PC-9 (cell line): ENCODE measurements at regions not wholly inside any gene's neighbourhood (a gene's known extent, or its start where the extent isn't known, plus 50 kb on each side); places are given as distances from the start of the nearest gene placed in this dataset.
A peak's percentile ranks its signal among the peaks of the same experiment; 100 is the strongest.

Experiments
- BruUV-seq: library from RNA; stranded (reverse); fragments of 400-500 nt; replicated peaks from 2 replicates; lab custom pipeline; 2021; lab: Mats Ljungman, UMichigan
- CTCF ChIA-PET: fragments of 300-600 bp; sonication (Branson Sonifier 250); formaldehyde crosslinking; loops from one replicate; lab custom pipeline; 2022; ENCODE audit warnings: antibody characterized with exemption; lab: Charles Lee
- POLR2A ChIA-PET: fragments of 300-600 bp; sonication (Branson Sonifier 250); formaldehyde crosslinking; loops from one replicate; lab custom pipeline; 2022; ENCODE audit warnings: antibody characterized with exemption; ENCODE audit not compliant: unreplicated experiment; lab: Charles Lee
- DNase-seq, 2 experiments: peaks; one replicate each; pipeline versions ENCODE4 v3.0.0 to v3.0.0-alpha.2; 2015 to 2022; ENCODE audit warnings: mixed read lengths in 1 of 2
- H2AFZ ChIP-seq: fragments of 200-600 bp; sonication (generic); 2 replicates; pipeline ENCODE4 v1.8.1; 2017; ENCODE audit warnings: antibody characterized with exemption
- H3F3A ChIP-seq: fragments of 200-600 bp; sonication (generic); 2 replicates; pipeline ENCODE4 v1.8.1; 2017; ENCODE audit warnings: antibody characterized with exemption, mild to moderate bottlenecking, low read depth; ENCODE audit not compliant: insufficient read depth
- H3K27ac ChIP-seq: fragments of 200-600 bp; sonication (generic); 2 replicates; pipeline ENCODE4 v1.6.1; 2016; ENCODE audit warnings: mixed run types
- H3K27me3 ChIP-seq: fragments of 200-600 bp; sonication (generic); 2 replicates; pipeline ENCODE4 v1.6.1; 2016; ENCODE audit warnings: low read depth, mixed run types; ENCODE audit not compliant: insufficient read depth
- H3K36me3 ChIP-seq: fragments of 200-600 bp; sonication (generic); 2 replicates; pipeline ENCODE4 v1.6.1; 2016; ENCODE audit warnings: low read depth, mixed run types
- H3K4me1 ChIP-seq: fragments of 200-600 bp; sonication (generic); replicated peaks from 2 replicates; pipeline ENCODE4 v1.6.1; 2016; ENCODE audit warnings: mixed run types; ENCODE audit not compliant: insufficient read depth
- H3K4me2 ChIP-seq: fragments of 200-600 bp; sonication (generic); 2 replicates; pipeline ENCODE4 v1.6.1; 2017; ENCODE audit warnings: mixed run types
- H3K4me3 ChIP-seq: fragments of 200-600 bp; sonication (generic); 2 replicates; pipeline ENCODE4 v1.6.1; 2016; ENCODE audit warnings: mixed run types
- H3K79me2 ChIP-seq: fragments of 200-600 bp; sonication (generic); 2 replicates; pipeline ENCODE4 v1.6.1; 2017; ENCODE audit warnings: low read depth, mixed run types
- H3K9me2 ChIP-seq: fragments of 200-600 bp; sonication (generic); 2 replicates; pipeline ENCODE4 v1.8.1; 2017; ENCODE audit warnings: mild to moderate bottlenecking; ENCODE audit not compliant: insufficient read depth
- H3K9me3 ChIP-seq: fragments of 200-600 bp; sonication (generic); 2 replicates; pipeline ENCODE4 v1.8.1; 2016; ENCODE audit warnings: low read depth; ENCODE audit not compliant: insufficient read depth
- H4K20me1 ChIP-seq: fragments of 200-600 bp; sonication (generic); 2 replicates; pipeline ENCODE4 v1.8.1; 2017; ENCODE audit not compliant: insufficient read depth
- EZH2 ChIP-seq: fragments of 200-600 bp; sonication (generic); IDR thresholded peaks from 2 replicates; pipeline ENCODE4 v1.8.0; 2017; ENCODE audit warnings: antibody characterized with exemption, low read depth
- intact Hi-C: fragments of 100-400 bp; cut with micrococcal nuclease; formaldehyde crosslinking; loops from one replicate; pipeline ENCODE4 v1.10.0; 2022; ENCODE audit not compliant: unreplicated experiment
- TF ChIP-seq, protein P1 (sequence below): fragments of 200-600 bp; sonication (generic); conservative IDR thresholded peaks from 2 replicates; pipeline ENCODE4 v1.6.1; 2017; ENCODE audit warnings: mixed run types, antibody characterized with exemption, mild to moderate bottlenecking, moderate library complexity

DNA sequence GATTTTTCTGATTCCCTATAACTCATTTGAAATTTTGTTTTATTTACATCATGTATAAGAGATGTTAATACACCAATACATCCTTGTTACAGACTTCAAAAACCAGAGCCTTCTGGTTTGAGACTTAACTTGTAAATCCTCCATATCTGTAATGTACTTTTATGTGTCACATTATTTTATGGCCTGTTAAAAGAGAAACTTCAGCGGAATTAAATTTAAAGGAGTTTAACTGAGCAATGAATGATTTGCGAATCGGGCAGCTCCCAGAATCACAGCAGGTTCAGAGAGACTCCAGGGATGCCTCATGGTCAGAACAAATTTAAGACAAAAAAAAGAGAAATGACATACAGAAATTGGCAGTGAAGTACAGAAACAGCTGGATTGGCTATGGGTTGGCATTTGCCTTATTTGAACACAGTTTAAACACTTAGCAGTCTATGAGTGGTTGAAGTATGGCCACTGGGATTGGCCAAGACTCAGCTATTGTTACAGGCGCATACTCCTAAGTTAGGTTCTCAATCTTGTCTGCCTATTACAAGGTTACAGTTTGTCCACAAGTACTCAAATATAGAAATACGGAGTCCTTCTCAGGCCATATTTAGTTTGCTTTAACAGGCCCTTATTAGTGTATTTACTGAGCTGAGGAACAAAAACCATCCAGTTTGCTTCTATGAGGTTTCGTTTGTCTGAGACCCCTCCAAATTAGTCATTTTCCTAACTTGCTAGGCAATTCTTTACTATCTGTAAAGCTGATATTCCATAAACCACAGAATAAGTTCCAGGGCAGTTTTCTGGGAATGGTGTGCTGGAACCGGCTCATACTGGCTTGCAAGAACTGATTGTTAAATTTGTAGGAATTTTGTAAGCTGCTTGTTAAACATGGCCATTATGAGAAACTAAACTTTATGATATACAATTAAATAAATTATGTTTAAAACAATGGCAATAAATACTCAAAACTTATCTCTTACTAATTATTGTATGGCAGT lies 56.2 kb upstream of the WDR26 start:
- H3K27me3 ChIP-seq: no peaks in the 10 kb centered on the region
- H3K36me3 ChIP-seq: no peaks in the 10 kb centered on the region
- no peak overlapping the region for H3K27ac ChIP-seq
- no peak overlapping the region for H3K4me3 ChIP-seq
- no peaks in the 10 kb centered on the region for H3K79me2 ChIP-seq
- ChIA-PET CTCF (no interaction called here), POLR2A (no interaction called here)
- no peak for DNase-seq
- no peak overlapping the region for H3K4me2 ChIP-seq
- H3K4me1 ChIP-seq: peaks cover 45% of the 10 kb centered on the region
- BruUV-seq: no TSS peak
- H2AFZ ChIP-seq: no peak overlapping the region
- H3K9me2 ChIP-seq: 0 out of 2 replicates have a peak, but pooled peaks cover 4% of the 10 kb centered on the region
- intact Hi-C loops: no loop called here
- no peaks in the 10 kb centered on the region; the same call in 1 of the 2 replicates for H3K9me3 ChIP-seq
- H3F3A ChIP-seq: no peaks in the 10 kb centered on the region
- TF ChIP-seq, protein P1, sequence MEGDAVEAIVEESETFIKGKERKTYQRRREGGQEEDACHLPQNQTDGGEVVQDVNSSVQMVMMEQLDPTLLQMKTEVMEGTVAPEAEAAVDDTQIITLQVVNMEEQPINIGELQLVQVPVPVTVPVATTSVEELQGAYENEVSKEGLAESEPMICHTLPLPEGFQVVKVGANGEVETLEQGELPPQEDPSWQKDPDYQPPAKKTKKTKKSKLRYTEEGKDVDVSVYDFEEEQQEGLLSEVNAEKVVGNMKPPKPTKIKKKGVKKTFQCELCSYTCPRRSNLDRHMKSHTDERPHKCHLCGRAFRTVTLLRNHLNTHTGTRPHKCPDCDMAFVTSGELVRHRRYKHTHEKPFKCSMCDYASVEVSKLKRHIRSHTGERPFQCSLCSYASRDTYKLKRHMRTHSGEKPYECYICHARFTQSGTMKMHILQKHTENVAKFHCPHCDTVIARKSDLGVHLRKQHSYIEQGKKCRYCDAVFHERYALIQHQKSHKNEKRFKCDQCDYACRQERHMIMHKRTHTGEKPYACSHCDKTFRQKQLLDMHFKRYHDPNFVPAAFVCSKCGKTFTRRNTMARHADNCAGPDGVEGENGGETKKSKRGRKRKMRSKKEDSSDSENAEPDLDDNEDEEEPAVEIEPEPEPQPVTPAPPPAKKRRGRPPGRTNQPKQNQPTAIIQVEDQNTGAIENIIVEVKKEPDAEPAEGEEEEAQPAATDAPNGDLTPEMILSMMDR: no peak
- no peak for TF ChIP-seq EZH2
- H4K20me1 ChIP-seq: no peaks in the 10 kb centered on the region

DNA sequence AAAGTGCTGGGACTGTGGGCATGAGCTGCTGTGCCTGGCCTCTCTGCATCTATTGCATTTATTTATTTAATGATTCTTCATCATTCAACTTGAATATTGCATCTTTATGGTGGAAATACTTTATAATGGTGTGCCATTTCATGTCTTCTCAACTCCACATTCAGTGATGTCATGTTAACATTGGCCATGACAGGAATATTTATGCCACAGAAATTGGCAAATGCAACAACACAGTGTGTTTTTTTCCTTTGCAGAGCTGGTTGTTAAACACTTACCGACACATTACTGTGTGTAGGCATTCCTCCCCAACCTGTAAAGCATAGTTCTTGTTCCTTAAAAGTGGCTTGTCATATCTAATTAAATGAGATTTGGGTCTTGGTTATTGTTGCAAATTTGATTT lies 57.4 kb upstream of the WDR26 start:
- H3K4me2 ChIP-seq: no peak overlapping the region
- no TSS peak for BruUV-seq
- H3K9me3 ChIP-seq: no peaks in the 10 kb centered on the region; the same call in 1 of the 2 replicates
- no peak overlapping the region for H3K27ac ChIP-seq
- H3K36me3 ChIP-seq: no peaks in the 10 kb centered on the region
- DNase-seq: no peak
- H3K4me1 ChIP-seq: peaks cover 46% of the 10 kb centered on the region
- no peak overlapping the region for H2AFZ ChIP-seq
- ChIA-PET POLR2A (no interaction called here), CTCF (no interaction called here)
- H3K4me3 ChIP-seq: no peak overlapping the region
- no peaks in the 10 kb centered on the region for H3K79me2 ChIP-seq
- TF ChIP-seq, protein P1: no peak
- no peak for TF ChIP-seq EZH2
- intact Hi-C loops: no loop called here
- H3K27me3 ChIP-seq: no peaks in the 10 kb centered on the region
- peaks cover 6% of the 10 kb centered on the region; the same call in 1 of the 2 replicates for H3F3A ChIP-seq
- 0 out of 2 replicates have a peak, but pooled peaks cover 4% of the 10 kb centered on the region for H3K9me2 ChIP-seq
- no peaks in the 10 kb centered on the region for H4K20me1 ChIP-seq

GRCh38 chr1:224492632-224493031 lies 58.0 kb upstream of the WDR26 start:
- Histone ChIP-seq H4K20me1 (no peaks in the 10 kb centered on the region), H3K9me3 (no peaks in the 10 kb centered on the region; the same call in 1 of the 2 replicates), H3K79me2 (no peaks in the 10 kb centered on the region), H3K36me3 (no peaks in the 10 kb centered on the region), H3K4me3 (no peak overlapping the region), H3K27me3 (no peaks in the 10 kb centered on the region), H2AFZ (no peak overlapping the region), H3K4me2 (peak overlapping the region; percentile 51), H3K9me2 (0 out of 2 replicates have a peak, but pooled peaks cover 4% of the 10 kb centered on the region), H3K4me1 (peaks cover 52% of the 10 kb centered on the region), H3F3A (peaks cover 12% of the 10 kb centered on the region), H3K27ac (peak overlapping the region; percentile 56)
- BruUV-seq: no TSS peak
- DNase-seq: no peak
- ChIA-PET CTCF (no interaction called here), POLR2A (no interaction called here)
- intact Hi-C loops: no loop called here
- no peak for TF ChIP-seq EZH2
- TF ChIP-seq, protein P1: no peak
